ENCODE measurements at regions not wholly inside any gene's neighbourhood (a gene's known extent, or its start where the extent isn't known, plus 50 kb on each side); places are given as distances from the start of the nearest gene placed in this dataset.

DNA sequence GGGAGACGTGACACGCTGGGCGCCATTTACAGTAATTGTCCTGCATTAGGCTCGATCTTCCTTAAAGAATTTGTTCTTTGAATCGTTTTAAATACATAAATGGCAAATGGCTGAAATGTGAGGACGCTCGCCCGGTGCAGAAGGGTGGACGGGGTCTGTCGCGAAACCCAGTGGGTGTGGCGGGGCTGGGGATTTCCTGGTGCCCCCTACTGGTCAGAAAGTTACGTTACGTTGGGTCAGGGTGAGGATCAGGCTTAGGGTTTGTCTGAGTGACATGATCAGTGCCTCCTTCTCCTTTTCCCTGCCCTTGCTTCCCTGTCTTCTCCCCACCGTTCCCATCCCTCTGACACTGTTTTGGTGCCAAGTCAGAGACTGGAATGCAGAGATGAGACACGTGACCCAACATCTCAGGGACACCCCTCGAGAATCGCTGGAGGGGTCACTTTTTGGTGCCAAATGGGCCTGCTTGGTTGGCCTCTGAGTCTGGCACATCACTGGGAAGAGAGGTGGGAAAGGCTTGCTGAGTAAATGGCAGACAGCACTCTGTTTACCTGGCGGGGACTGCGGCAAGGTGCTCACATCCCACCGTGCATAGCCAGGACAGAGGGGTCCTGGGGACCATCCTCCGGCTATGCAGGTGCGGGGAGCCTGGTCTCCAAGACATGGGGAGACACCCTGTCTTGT is 1107.6 kb downstream of the BRD1 start:
- ChIA-PET CTCF (no interaction called here), POLR2A (no interaction called here)
- H3K9me3 ChIP-seq (ENCODE audit: control insufficient read depth, insufficient read depth, low read depth, low read length) = no peaks in the 10 kb centered on the region
- H3K27ac ChIP-seq (ENCODE audit: low read length) = no peak overlapping the region
- no peaks in the 10 kb centered on the region for H3K4me1 ChIP-seq (ENCODE audit: control insufficient read depth, insufficient read depth, low read length)
- DNase-seq (ENCODE audit: low read depth, low spot score) = no peak
- TF ChIP-seq SIN3A (IDR thresholded peaks at IDR 0.05; ENCODE audit: borderline replicate concordance, insufficient read depth, low read depth, low read length) = no peak
- TF ChIP-seq, protein P1, sequence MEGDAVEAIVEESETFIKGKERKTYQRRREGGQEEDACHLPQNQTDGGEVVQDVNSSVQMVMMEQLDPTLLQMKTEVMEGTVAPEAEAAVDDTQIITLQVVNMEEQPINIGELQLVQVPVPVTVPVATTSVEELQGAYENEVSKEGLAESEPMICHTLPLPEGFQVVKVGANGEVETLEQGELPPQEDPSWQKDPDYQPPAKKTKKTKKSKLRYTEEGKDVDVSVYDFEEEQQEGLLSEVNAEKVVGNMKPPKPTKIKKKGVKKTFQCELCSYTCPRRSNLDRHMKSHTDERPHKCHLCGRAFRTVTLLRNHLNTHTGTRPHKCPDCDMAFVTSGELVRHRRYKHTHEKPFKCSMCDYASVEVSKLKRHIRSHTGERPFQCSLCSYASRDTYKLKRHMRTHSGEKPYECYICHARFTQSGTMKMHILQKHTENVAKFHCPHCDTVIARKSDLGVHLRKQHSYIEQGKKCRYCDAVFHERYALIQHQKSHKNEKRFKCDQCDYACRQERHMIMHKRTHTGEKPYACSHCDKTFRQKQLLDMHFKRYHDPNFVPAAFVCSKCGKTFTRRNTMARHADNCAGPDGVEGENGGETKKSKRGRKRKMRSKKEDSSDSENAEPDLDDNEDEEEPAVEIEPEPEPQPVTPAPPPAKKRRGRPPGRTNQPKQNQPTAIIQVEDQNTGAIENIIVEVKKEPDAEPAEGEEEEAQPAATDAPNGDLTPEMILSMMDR (IDR thresholded peaks at IDR 0.05) = no peak; the same call in none of the 2 replicates
- H3K36me3 ChIP-seq (ENCODE audit: control insufficient read depth, insufficient read depth, low read length) = no peaks in the 10 kb centered on the region
- BruUV-seq (replicated peaks) = no TSS peak
- H3K4me3 ChIP-seq (ENCODE audit: low read depth in 2 of 2, low read length in 2 of 2) = no peak overlapping the region
- intact Hi-C loops (cut with micrococcal nuclease; ENCODE audit: unreplicated experiment) = no loop called here
- in situ Hi-C loops (cut with HindIII; ENCODE audit: low pct_unique_long_range_greater_than_20kb, low sequenced_read_pairs) = no loop called here
- no peaks in the 10 kb centered on the region for H3K27me3 ChIP-seq (ENCODE audit: control insufficient read depth, insufficient read depth, low read length)
- ATAC-seq = no peak

DNA sequence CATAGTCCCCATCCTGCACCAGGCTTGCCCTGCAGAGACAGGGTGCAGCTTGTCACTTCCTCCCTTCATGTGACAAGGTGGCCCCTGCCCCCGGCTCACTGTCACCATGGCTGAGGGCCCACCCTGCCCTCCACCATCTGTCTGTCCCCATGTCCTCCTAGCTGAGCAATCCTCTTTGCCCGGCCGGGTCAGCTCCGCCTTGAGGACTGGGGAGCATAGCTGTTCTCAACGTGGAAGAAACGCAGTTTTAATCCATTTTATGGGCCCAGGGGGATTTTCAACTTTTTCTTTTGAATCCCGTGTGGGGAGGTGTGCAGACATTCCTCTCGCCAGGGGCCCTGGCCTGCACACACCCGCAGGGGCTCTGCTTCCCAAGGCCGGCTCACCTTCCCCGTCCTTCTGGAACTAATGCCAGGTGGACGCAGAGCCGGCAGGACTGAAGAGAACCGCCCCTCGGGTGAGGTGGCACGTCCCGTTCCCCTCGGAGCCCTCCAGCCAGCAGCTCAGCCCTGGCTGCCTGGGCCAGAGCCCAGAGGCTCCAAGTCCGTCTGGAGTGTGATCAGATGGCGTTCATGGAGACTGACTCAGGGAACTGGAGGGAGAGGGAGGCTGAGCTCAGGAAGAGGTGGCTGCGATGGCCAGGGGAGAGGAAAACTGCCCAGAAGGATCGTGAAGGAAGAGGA is 1108.7 kb downstream of the BRD1 start:
- DNase-seq (ENCODE audit: low read depth, low spot score) (no peak), ATAC-seq (no peak)
- Histone ChIP-seq H3K27ac (ENCODE audit: low read length) (no peak overlapping the region), H3K9me3 (ENCODE audit: control insufficient read depth, insufficient read depth, low read depth, low read length) (no peaks in the 10 kb centered on the region), H3K4me3 (ENCODE audit: low read depth in 2 of 2, low read length in 2 of 2) (no peak overlapping the region), H3K36me3 (ENCODE audit: control insufficient read depth, insufficient read depth, low read length) (no peaks in the 10 kb centered on the region), H3K4me1 (ENCODE audit: control insufficient read depth, insufficient read depth, low read length) (no peaks in the 10 kb centered on the region), H3K27me3 (ENCODE audit: control insufficient read depth, insufficient read depth, low read length) (no peaks in the 10 kb centered on the region)
- POLR2A ChIA-PET = no interaction called here
- in situ Hi-C loops (cut with HindIII; ENCODE audit: low pct_unique_long_range_greater_than_20kb, low sequenced_read_pairs) = no loop called here
- intact Hi-C loops (cut with micrococcal nuclease; ENCODE audit: unreplicated experiment) = no loop called here
- TF ChIP-seq, protein P1 (IDR thresholded peaks at IDR 0.05) = no peak
- TF ChIP-seq TCF7L2 (IDR thresholded peaks at IDR 0.05; ENCODE audit: low read depth, low read length) (no peak), POLR2AphosphoS5 (IDR thresholded peaks at IDR 0.05; ENCODE audit: low read depth, low read length) (no peak), SIN3A (IDR thresholded peaks at IDR 0.05; ENCODE audit: borderline replicate concordance, insufficient read depth, low read depth, low read length) (no peak)
- TF ChIP-seq, protein P2, sequence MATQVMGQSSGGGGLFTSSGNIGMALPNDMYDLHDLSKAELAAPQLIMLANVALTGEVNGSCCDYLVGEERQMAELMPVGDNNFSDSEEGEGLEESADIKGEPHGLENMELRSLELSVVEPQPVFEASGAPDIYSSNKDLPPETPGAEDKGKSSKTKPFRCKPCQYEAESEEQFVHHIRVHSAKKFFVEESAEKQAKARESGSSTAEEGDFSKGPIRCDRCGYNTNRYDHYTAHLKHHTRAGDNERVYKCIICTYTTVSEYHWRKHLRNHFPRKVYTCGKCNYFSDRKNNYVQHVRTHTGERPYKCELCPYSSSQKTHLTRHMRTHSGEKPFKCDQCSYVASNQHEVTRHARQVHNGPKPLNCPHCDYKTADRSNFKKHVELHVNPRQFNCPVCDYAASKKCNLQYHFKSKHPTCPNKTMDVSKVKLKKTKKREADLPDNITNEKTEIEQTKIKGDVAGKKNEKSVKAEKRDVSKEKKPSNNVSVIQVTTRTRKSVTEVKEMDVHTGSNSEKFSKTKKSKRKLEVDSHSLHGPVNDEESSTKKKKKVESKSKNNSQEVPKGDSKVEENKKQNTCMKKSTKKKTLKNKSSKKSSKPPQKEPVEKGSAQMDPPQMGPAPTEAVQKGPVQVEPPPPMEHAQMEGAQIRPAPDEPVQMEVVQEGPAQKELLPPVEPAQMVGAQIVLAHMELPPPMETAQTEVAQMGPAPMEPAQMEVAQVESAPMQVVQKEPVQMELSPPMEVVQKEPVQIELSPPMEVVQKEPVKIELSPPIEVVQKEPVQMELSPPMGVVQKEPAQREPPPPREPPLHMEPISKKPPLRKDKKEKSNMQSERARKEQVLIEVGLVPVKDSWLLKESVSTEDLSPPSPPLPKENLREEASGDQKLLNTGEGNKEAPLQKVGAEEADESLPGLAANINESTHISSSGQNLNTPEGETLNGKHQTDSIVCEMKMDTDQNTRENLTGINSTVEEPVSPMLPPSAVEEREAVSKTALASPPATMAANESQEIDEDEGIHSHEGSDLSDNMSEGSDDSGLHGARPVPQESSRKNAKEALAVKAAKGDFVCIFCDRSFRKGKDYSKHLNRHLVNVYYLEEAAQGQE (IDR thresholded peaks at IDR 0.05; ENCODE audit: insufficient read depth in 1 of 2, low read depth in 2 of 2, low read length in 1 of 2) = no peak
- BruUV-seq (replicated peaks) = no TSS peak
- CTCF ChIA-PET = no interaction called here

Measured in Panc1 (cell line).